Mammary epithelial cell (primary cell): ENCODE measurements at regions not wholly inside any gene's neighbourhood (a gene's known extent, or its start where the extent isn't known, plus 50 kb on each side); places are given as distances from the start of the nearest gene placed in this dataset.

Source experiments
- CTCF ChIP-seq, 2 donors: IDR thresholded peaks in 1 of 2; conservative IDR thresholded peaks in 1 of 2; 2 replicates each; pipeline ENCODE4 v1.5.1; 2011 to 2012; ENCODE audit warnings: inconsistent platforms in 2 of 2, low read length in 2 of 2, mild to moderate bottlenecking in 2 of 2, control low read depth in 1 of 2, low read depth in 1 of 2; ENCODE audit not compliant: insufficient read depth in 1 of 2; ENCODE audit errors: extremely low read depth in 1 of 2
- EZH2 ChIP-seq: IDR thresholded peaks from 2 replicates; pipeline ENCODE4 v1.6.1; 2012; ENCODE audit warnings: low read length, inconsistent platforms, borderline replicate concordance

GRCh38 chr14:39614297-39614923 lies 182.2 kb upstream of the FBXO33 start:
- TF ChIP-seq CTCF (conservative IDR thresholded peaks at IDR 0.05 in 1 of 2, IDR thresholded peaks at IDR 0.05 in 1 of 2; ENCODE audit: extremely low read depth in 1 of 2, insufficient read depth in 1 of 2, low read depth in 1 of 2, low read length in 2 of 2), result no peak
- TF ChIP-seq EZH2, result no peak
